Cardiac muscle cell (in vitro differentiated cells and primary cell): ENCODE measurements at regions not wholly inside any gene's neighbourhood (a gene's known extent, or its start where the extent isn't known, plus 50 kb on each side); places are given as distances from the start of the nearest gene placed in this dataset.

Experiments
- DNase-seq, 2 donors: peaks; one replicate each; pipeline versions ENCODE4 v3.0.0 to v3.0.0-alpha.2; 2010 to 2017; ENCODE audit warnings: low read depth in 1 of 2, low spot score in 1 of 2
- H3K27ac ChIP-seq: fragments of 200-600 bp; sonication (generic); 2 replicates; pipeline ENCODE4 v1.5.1; 2016
- H3K27me3 ChIP-seq: fragments of 200-600 bp; sonication (generic); 2 replicates; pipeline ENCODE4 v1.6.0; 2016; ENCODE audit warnings: control low read depth
- H3K36me3 ChIP-seq: fragments of 200-600 bp; sonication (generic); 2 replicates; pipeline ENCODE4 v1.5.1; 2016; ENCODE audit warnings: control low read depth
- H3K4me1 ChIP-seq: fragments of 200-600 bp; sonication (generic); 2 replicates; pipeline ENCODE4 v1.8.1; 2017; ENCODE audit warnings: low read depth, mild to moderate bottlenecking, mixed run types
- H3K4me3 ChIP-seq: fragments of 200-600 bp; sonication (generic); 2 replicates; pipeline ENCODE4 v1.5.1; 2016; ENCODE audit warnings: mild to moderate bottlenecking
- H3K9me3 ChIP-seq: fragments of 200-600 bp; sonication (generic); 2 replicates; pipeline ENCODE4 v1.5.1; 2017; ENCODE audit warnings: low read depth, mild to moderate bottlenecking, control low read depth
- CTCF ChIP-seq: IDR thresholded peaks from 2 replicates; pipeline ENCODE4 v1.5.1; 2012; ENCODE audit warnings: low read depth, mild to moderate bottlenecking, low read length

GRCh38 chr9:107224252-107224651 is 58.8 kb upstream of the RAD23B start:
- H3K27ac ChIP-seq: no peak overlapping the region
- no peak for DNase-seq
- H3K36me3 ChIP-seq: no peaks in the 10 kb centered on the region
- no peak overlapping the region for H3K4me3 ChIP-seq
- no peak for TF ChIP-seq CTCF
- H3K4me1 ChIP-seq: peaks cover 9% of the 10 kb centered on the region
- no peaks in the 10 kb centered on the region for H3K27me3 ChIP-seq
- no peaks in the 10 kb centered on the region for H3K9me3 ChIP-seq

- TF ChIP-seq CTCF: no peak
- H3K9me3 ChIP-seq: no peaks in the 10 kb centered on the region
- H3K36me3 ChIP-seq: no peaks in the 10 kb centered on the region
- H3K27me3 ChIP-seq: no peaks in the 10 kb centered on the region
- no peak overlapping the region for H3K4me3 ChIP-seq
- H3K4me1 ChIP-seq: peaks cover 6% of the 10 kb centered on the region
- H3K27ac ChIP-seq: no peak overlapping the region
- no peak for DNase-seq
Observed at GRCh38 chr9:107226421-107226820, 56.7 kb upstream of the RAD23B start.

GRCh38 chr9:107227774-107228173 is 55.3 kb upstream of the RAD23B start:
- peak in 1 of 2 donors; percentile 34 for DNase-seq
- Histone ChIP-seq H3K4me1 (no peaks in the 10 kb centered on the region), H3K36me3 (no peaks in the 10 kb centered on the region), H3K4me3 (no peak overlapping the region), H3K27ac (no peak overlapping the region), H3K9me3 (no peaks in the 10 kb centered on the region), H3K27me3 (no peaks in the 10 kb centered on the region)
- no peak for TF ChIP-seq CTCF

DNA sequence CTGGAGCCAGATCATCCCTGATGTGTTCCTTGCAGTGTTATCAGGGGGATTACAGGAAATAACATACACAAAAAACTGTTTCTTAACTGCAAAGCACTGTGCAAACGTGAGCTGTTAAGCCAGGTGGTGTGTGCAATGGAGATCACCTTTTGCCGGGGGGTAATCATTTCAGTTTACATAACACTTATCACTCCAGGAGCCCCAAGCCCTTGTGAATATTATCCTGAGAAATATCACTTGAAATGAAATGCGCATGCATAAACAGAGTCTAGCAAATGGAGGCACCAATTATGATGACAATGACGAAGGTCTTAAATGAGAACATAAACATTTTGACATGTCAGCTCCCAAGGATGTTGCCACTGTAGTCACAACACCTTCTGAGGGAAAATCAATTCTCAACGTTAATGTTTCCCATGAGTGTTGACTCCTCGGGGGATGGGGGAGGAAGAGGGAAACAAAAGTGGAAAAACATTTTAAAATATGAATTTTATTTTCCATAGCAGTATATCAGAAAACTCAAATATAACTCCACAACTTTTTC is 54.5 kb upstream of the RAD23B start:
- Histone ChIP-seq H3K4me3 (no peak overlapping the region), H3K27me3 (no peaks in the 10 kb centered on the region), H3K4me1 (no peaks in the 10 kb centered on the region), H3K9me3 (no peaks in the 10 kb centered on the region), H3K36me3 (no peaks in the 10 kb centered on the region), H3K27ac (no peak overlapping the region)
- no peak for DNase-seq
- TF ChIP-seq CTCF: no peak

DNA sequence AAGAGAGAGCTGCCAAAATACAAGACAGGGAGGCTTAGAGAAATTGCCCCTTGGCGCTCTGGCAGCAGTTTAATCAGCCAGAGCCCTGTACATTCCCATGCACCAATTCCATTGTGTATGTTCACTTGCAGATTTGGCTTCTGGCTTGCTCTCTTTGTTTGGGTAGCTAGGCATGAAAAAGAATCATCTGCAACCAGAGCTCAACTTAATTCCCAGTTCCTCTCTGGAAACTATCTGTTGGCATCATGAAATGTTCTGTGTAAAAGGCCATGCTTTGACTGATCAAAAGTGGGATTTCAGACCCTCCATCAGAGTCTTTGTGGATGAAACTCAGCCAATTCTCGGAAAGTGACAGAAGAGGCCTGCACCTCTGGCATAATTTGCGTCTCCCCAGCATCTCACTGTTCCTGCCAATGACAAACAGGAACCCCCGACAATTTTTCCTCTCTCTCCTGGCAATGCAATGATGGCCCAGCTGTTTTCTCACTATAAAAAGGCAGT is 53.8 kb upstream of the RAD23B start:
- Histone ChIP-seq H3K27ac (no peak overlapping the region), H3K27me3 (no peaks in the 10 kb centered on the region), H3K4me3 (no peak overlapping the region), H3K9me3 (no peaks in the 10 kb centered on the region), H3K4me1 (no peaks in the 10 kb centered on the region), H3K36me3 (no peaks in the 10 kb centered on the region)
- TF ChIP-seq CTCF: no peak
- DNase-seq: no peak
